CD4-positive, alpha-beta T cell (primary cell): ENCODE measurements at regions not wholly inside any gene's neighbourhood (a gene's known extent, or its start where the extent isn't known, plus 50 kb on each side); places are given as distances from the start of the nearest gene placed in this dataset.

Experiments
- ATAC-seq: fragments of 200-7000 bp; cut with Tn5 transposase; one replicate; pipeline ENCODE4 v1.10.0; 2022; ENCODE audit warnings: mild to moderate bottlenecking; ENCODE audit not compliant: poor library complexity
- CTCF ChIA-PET: fragments of 350-600 bp; sonication (Branson Sonifier 250); formaldehyde crosslinking; loops from one replicate; lab custom pipeline; 2021; ENCODE audit warnings: antibody characterized with exemption, inconsistent platforms; lab: Charles Lee
- POLR2A ChIA-PET: fragments of 350-600 bp; sonication (Branson Sonifier 250); formaldehyde crosslinking; loops from one replicate; lab custom pipeline; 2021; ENCODE audit warnings: antibody characterized with exemption, inconsistent platforms; lab: Charles Lee
- DNase-seq, 14 experiments: peaks; one replicate each; pipeline ENCODE4 v3.0.0-alpha.2; 2013 to 2020; ENCODE audit warnings: mixed read lengths in 2 of 14
- H3K27ac ChIP-seq, 2 donors: one replicate each; pipeline versions ENCODE4 v1.5.1 to v1.7.0; 2013; ENCODE audit warnings: low read length in 2 of 2, low read depth in 1 of 2, mild to moderate bottlenecking in 1 of 2
- H3K27me3 ChIP-seq, 2 experiments: 1 replicate in 1 of 2; 2 replicates in 1 of 2; pipeline versions ENCODE4 v1.6.1 to v1.7.0; 2013; ENCODE audit warnings: low read length in 2 of 2, control low read depth in 1 of 2, mild to moderate bottlenecking in 1 of 2, moderate library complexity in 1 of 2; ENCODE audit not compliant: insufficient read depth in 2 of 2, control insufficient read depth in 1 of 2
- H3K36me3 ChIP-seq: one replicate; pipeline ENCODE4 v1.6.1; 2013; ENCODE audit warnings: low read length, control low read depth; ENCODE audit not compliant: insufficient read depth
- H3K4me1 ChIP-seq: one replicate; pipeline ENCODE4 v1.6.1; 2013; ENCODE audit warnings: low read length, control low read depth; ENCODE audit not compliant: insufficient read depth
- H3K4me3 ChIP-seq: one replicate; pipeline ENCODE4 v1.5.1; 2013; ENCODE audit warnings: mild to moderate bottlenecking, low read length, moderate library complexity
- H3K9me3 ChIP-seq, 2 experiments: 1 replicate in 1 of 2; 2 replicates in 1 of 2; pipeline versions ENCODE4 v1.6.1 to v1.7.0; 2013; ENCODE audit warnings: low read length in 2 of 2, mild to moderate bottlenecking in 2 of 2, control low read depth in 1 of 2, moderate library complexity in 1 of 2; ENCODE audit not compliant: control insufficient read depth in 1 of 2, insufficient read depth in 1 of 2
- H3K27ac Mint-ChIP-seq: one replicate; pipeline ENCODE4 v1.8.0; 2020; ENCODE audit warnings: mixed read lengths
- H3K27me3 Mint-ChIP-seq: one replicate; pipeline ENCODE4 v1.8.0; 2021; ENCODE audit warnings: mixed read lengths
- H3K36me3 Mint-ChIP-seq: one replicate; pipeline ENCODE4 v1.8.0; 2021; ENCODE audit warnings: low read depth, mixed read lengths
- H3K4me1 Mint-ChIP-seq: one replicate; pipeline ENCODE4 v1.8.0; 2021; ENCODE audit warnings: low read depth, mixed read lengths
- H3K4me3 Mint-ChIP-seq: one replicate; pipeline ENCODE4 v1.8.0; 2020; ENCODE audit warnings: mild to moderate bottlenecking, mixed read lengths
- H3K9me3 Mint-ChIP-seq: one replicate; pipeline ENCODE4 v1.8.0; 2020; ENCODE audit warnings: mixed read lengths
- CTCF ChIP-seq: fragments of 200-600 bp; IDR thresholded peaks from one replicate; pipeline ENCODE4 v1.8.0; 2022; ENCODE audit warnings: antibody characterized with exemption, mild to moderate bottlenecking
- intact Hi-C, 2 experiments: fragments of 100-400 bp; cut with DNase I in 1 of 2; cut with micrococcal nuclease in 1 of 2; formaldehyde crosslinking; loops; one replicate each; pipeline versions ENCODE4 v1.15.1 to v1.9.0; 2023 to 2025; cut with DNase I, micrococcal nuclease

- Histone ChIP-seq H3K27me3 (no peaks in the 10 kb centered on the region), H3K9me3 (peaks cover 0 to 4% of the 10 kb centered on the region in 2 experiments), H3K27ac (no peak overlapping the region), H3K4me3 (no peak overlapping the region), H3K36me3 (no peaks in the 10 kb centered on the region), H3K4me1 (no peaks in the 10 kb centered on the region)
- no peak for ATAC-seq
- no peak for TF ChIP-seq CTCF
- H3K27me3 Mint-ChIP-seq: no peaks in the 10 kb centered on the region
- H3K4me1 Mint-ChIP-seq: no peaks in the 10 kb centered on the region
- no peaks in the 10 kb centered on the region for H3K9me3 Mint-ChIP-seq
- CTCF ChIA-PET: no interaction called here
- POLR2A ChIA-PET: no interaction called here
- H3K4me3 Mint-ChIP-seq: no peak overlapping the region
- DNase-seq: no peak
- no peaks in the 10 kb centered on the region for H3K36me3 Mint-ChIP-seq
- H3K27ac Mint-ChIP-seq: no peak overlapping the region
- intact Hi-C loops: no loop called here
Observed at GRCh38 chr2:41576423-41576822, 471.4 kb upstream of the PKDCC start.

- intact Hi-C loops: no loop called here
Observed at GRCh38 chr2:41579806-41580205, 468.0 kb upstream of the PKDCC start.

GRCh38 chr2:41580806-41581205 lies 467.0 kb upstream of the PKDCC start:
- DNase-seq (no peak), ATAC-seq (no peak)
- TF ChIP-seq CTCF: no peak
- H3K36me3 Mint-ChIP-seq: no peaks in the 10 kb centered on the region
- Histone ChIP-seq H3K27ac (no peak overlapping the region), H3K36me3 (no peaks in the 10 kb centered on the region), H3K9me3 (peaks cover 0 to 4% of the 10 kb centered on the region in 2 experiments), H3K4me3 (no peak overlapping the region), H3K27me3 (peaks cover 0 to 3% of the 10 kb centered on the region in 2 experiments), H3K4me1 (no peaks in the 10 kb centered on the region)
- H3K27ac Mint-ChIP-seq: no peak overlapping the region
- POLR2A ChIA-PET: no interaction called here
- CTCF ChIA-PET: no interaction called here
- no peak overlapping the region for H3K4me3 Mint-ChIP-seq
- H3K27me3 Mint-ChIP-seq: no peaks in the 10 kb centered on the region
- intact Hi-C loops: no loop called here
- H3K4me1 Mint-ChIP-seq: no peaks in the 10 kb centered on the region
- H3K9me3 Mint-ChIP-seq: peaks cover 16% of the 10 kb centered on the region

More at GRCh38 chr2:41579806-41580205, 468.0 kb upstream of the PKDCC start:
- no peaks in the 10 kb centered on the region for H3K4me1 Mint-ChIP-seq
- Histone ChIP-seq H3K36me3 (no peaks in the 10 kb centered on the region), H3K4me3 (no peak overlapping the region), H3K9me3 (peaks cover 0 to 4% of the 10 kb centered on the region in 2 experiments), H3K4me1 (no peaks in the 10 kb centered on the region), H3K27me3 (peaks cover 0 to 3% of the 10 kb centered on the region in 2 experiments), H3K27ac (no peak overlapping the region)
- peaks cover 9% of the 10 kb centered on the region for H3K9me3 Mint-ChIP-seq
- H3K4me3 Mint-ChIP-seq: no peak overlapping the region
- DNase-seq (no peak), ATAC-seq (no peak)
- no peaks in the 10 kb centered on the region for H3K27me3 Mint-ChIP-seq
- CTCF ChIA-PET: no interaction called here
- H3K27ac Mint-ChIP-seq: no peak overlapping the region
- POLR2A ChIA-PET: no interaction called here
- no peak for TF ChIP-seq CTCF
- no peaks in the 10 kb centered on the region for H3K36me3 Mint-ChIP-seq
